Cardiac fibroblast (primary cell): ENCODE measurements at regions not wholly inside any gene's neighbourhood (a gene's known extent, or its start where the extent isn't known, plus 50 kb on each side); places are given as distances from the start of the nearest gene placed in this dataset.
A peak's percentile ranks its signal among the peaks of the same experiment; 100 is the strongest.

Experiments
- DNase-seq, 2 donors: peaks; one replicate each; pipeline versions ENCODE4 v3.0.0 to v3.0.0-alpha.2; 2010; ENCODE audit warnings: low read depth in 2 of 2
- H3K4me3 ChIP-seq, 2 donors: replicated peaks in 1 of 2; 1 replicate in 1 of 2; 2 replicates in 1 of 2; pipeline ENCODE4 v1.5.1; 2011; ENCODE audit warnings: low read depth in 2 of 2, low read length in 2 of 2, mild to moderate bottlenecking in 2 of 2, moderate library complexity in 1 of 2
- CTCF ChIP-seq: IDR thresholded peaks from one replicate; pipeline ENCODE4 v1.5.1; 2011; ENCODE audit warnings: low read depth, mild to moderate bottlenecking, low read length, inconsistent platforms

- TF ChIP-seq CTCF = no peak
- no peak overlapping the region for H3K4me3 ChIP-seq
- DNase-seq = peak in 1 of 2 donors; percentile 41
These were observed 55.2 kb downstream of the FOS start for GRCh38 chr14:75333606-75334548.

GRCh38 chr14:75334549-75335051, 56.0 kb downstream of the FOS start:
- no peak for TF ChIP-seq CTCF
- H3K4me3 ChIP-seq = no peak overlapping the region
- DNase-seq = peak in 1 of 2 donors; percentile 3

- no peak for DNase-seq
- no peak overlapping the region for H3K4me3 ChIP-seq
- TF ChIP-seq CTCF = no peak
These were observed 56.9 kb downstream of the FOS start for GRCh38 chr14:75335571-75335970.

DNA sequence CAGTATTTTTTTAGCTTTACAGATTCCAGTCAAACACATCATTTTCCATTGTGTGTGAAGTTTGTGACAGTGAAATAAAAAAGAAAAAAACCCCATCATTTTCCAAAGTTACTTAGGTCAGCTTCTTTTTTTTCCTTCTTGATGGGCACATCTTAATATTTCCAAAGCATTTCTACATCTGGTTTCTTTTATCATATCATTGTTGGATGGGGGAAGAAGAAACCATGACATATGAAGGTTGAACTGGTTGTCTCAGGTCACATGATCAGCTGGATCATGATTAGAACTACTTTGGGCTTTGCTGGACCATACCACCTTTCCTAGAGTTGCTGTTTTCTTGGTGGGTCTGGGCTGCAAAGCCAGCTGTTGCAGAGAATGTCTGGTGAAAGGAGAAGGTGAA, 59.8 kb downstream of the FOS start:
- DNase-seq = no peak
- TF ChIP-seq CTCF = no peak
- no peak overlapping the region for H3K4me3 ChIP-seq

GRCh38 chr14:75339059-75339458, 60.4 kb downstream of the FOS start:
- no peak for TF ChIP-seq CTCF
- H3K4me3 ChIP-seq = no peak overlapping the region
- peak; percentile 51 to 72 for DNase-seq

DNA sequence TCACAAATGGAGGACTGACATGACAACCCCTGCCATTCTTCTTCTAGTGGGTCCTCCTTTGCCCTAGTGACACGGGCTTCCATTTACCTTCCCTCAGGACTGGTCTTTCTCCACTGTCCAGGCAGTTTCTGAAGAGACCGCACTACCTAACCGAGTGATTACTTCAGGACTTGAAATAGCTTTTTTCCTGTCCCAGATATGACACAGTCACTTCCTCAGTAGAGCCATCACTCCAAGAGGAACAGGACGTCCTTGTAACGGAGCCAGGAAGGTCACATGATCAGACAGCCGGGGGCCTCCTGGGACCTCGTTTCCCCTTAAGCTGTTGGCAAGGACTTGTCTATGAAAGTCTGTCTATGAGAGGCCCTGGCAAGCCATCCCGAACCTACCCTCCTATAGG, 62.3 kb downstream of the FOS start:
- no peak for TF ChIP-seq CTCF
- H3K4me3 ChIP-seq = no peak overlapping the region
- peak; percentile 82 to 92 for DNase-seq
